GM12878 (cell line): ENCODE measurements at regions not wholly inside any gene's neighbourhood (a gene's known extent, or its start where the extent isn't known, plus 50 kb on each side); places are given as distances from the start of the nearest gene placed in this dataset.

Experiments
- ATAC-seq: fragments of 200-7000 bp; cut with Tn5 transposase; 3 replicates; pipeline ENCODE4 v1.9.1; 2020; ENCODE audit warnings: mild to moderate bottlenecking, moderate library complexity
- BruUV-seq: library from RNA; stranded (reverse); fragments of 400-500 nt; replicated peaks from 2 replicates; lab custom pipeline; 2021; lab: Mats Ljungman, UMichigan
- CTCF ChIA-PET: fragments of 300-600 bp; sonication (Branson Sonifier 250); formaldehyde crosslinking; extraction: SDS; loops from one replicate; lab custom pipeline; 2021; ENCODE audit warnings: inconsistent platforms; lab: Yijun Ruan, JAX
- POLR2A ChIA-PET: fragments of 350-600 bp; formaldehyde crosslinking; extraction: SDS; loops from one replicate; lab custom pipeline; 2021; ENCODE audit warnings: inconsistent platforms; lab: Charles Lee
- RAD21 ChIA-PET: fragments of 300-600 bp; sonication (Branson Sonifier 250); formaldehyde crosslinking; loops from one replicate; lab custom pipeline; 2023; ENCODE audit warnings: antibody characterized with exemption; ENCODE audit not compliant: unreplicated experiment; lab: Charles Lee
- SMC1A ChIA-PET: fragments of 300-600 bp; sonication (Branson Sonifier 250); formaldehyde crosslinking; loops from one replicate; lab custom pipeline; 2023; ENCODE audit not compliant: unreplicated experiment, uncharacterized antibody; lab: Charles Lee
- DNase-seq: peaks from one replicate; pipeline ENCODE4 v3.0.0-alpha.2; 2011; ENCODE audit warnings: low read depth, low spot score
- FAIRE-seq: peaks from 3 replicates; lab custom pipeline; 2011; peaks lifted over from hg19 to GRCh38; lab: Jason Lieb, UNC
- H2AFZ ChIP-seq: 2 replicates; pipeline ENCODE4 v1.6.0; 2011; ENCODE audit warnings: low read depth, low read length, control low read depth; ENCODE audit not compliant: control insufficient read depth
- H3K27ac ChIP-seq: 2 replicates; pipeline ENCODE4 v1.5.1; 2011; ENCODE audit warnings: control low read depth; ENCODE audit not compliant: control insufficient read depth, insufficient read depth
- H3K27me3 ChIP-seq, 2 experiments: replicated peaks in 1 of 2; 2 replicates each; pipeline versions ENCODE4 v1.6.0 to v1.6.1; 2011; ENCODE audit warnings: low read length in 1 of 2; ENCODE audit not compliant: control insufficient read depth in 2 of 2, insufficient read depth in 2 of 2
- H3K36me3 ChIP-seq, 2 experiments: 2 replicates each; pipeline ENCODE4 v1.5.1; 2011; ENCODE audit warnings: low read length in 1 of 2; ENCODE audit not compliant: control insufficient read depth in 2 of 2, insufficient read depth in 2 of 2
- H3K4me1 ChIP-seq: 2 replicates; pipeline ENCODE4 v1.6.1; 2011; ENCODE audit warnings: mild to moderate bottlenecking, low read length, moderate library complexity, mixed read lengths; ENCODE audit not compliant: control insufficient read depth, insufficient read depth
- H3K4me2 ChIP-seq: 2 replicates; pipeline ENCODE4 v1.6.0; 2011; ENCODE audit warnings: control low read depth; ENCODE audit not compliant: control insufficient read depth, insufficient read depth
- H3K4me3 ChIP-seq: fragments of 200-600 bp; sonication (generic); 2 replicates; pipeline ENCODE4 v1.5.1; 2016
- H3K79me2 ChIP-seq: 2 replicates; pipeline ENCODE4 v1.6.0; 2011; ENCODE audit warnings: low read length; ENCODE audit not compliant: control insufficient read depth, insufficient read depth
- H3K9ac ChIP-seq: 2 replicates; pipeline ENCODE4 v1.8.0; 2011; ENCODE audit warnings: low read length, control low read depth, mixed read lengths; ENCODE audit not compliant: control insufficient read depth, insufficient read depth
- H3K9me3 ChIP-seq: replicated peaks from 3 replicates; pipeline ENCODE4 v1.5.1; 2011; ENCODE audit warnings: mild to moderate bottlenecking, low read length; ENCODE audit not compliant: control insufficient read depth, insufficient read depth
- H4K20me1 ChIP-seq: 2 replicates; pipeline ENCODE4 v1.6.0; 2011; ENCODE audit not compliant: control insufficient read depth, insufficient read depth
- CEBPZ ChIP-seq: fragments of 150-350 bp; IDR thresholded peaks from 2 replicates; pipeline ENCODE4 v1.6.1; 2016; ENCODE audit warnings: low read depth, low read length
- CREM ChIP-seq: IDR thresholded peaks from 2 replicates; pipeline ENCODE4 v1.6.1; 2014; ENCODE audit warnings: antibody characterized with exemption, low read depth
- NFYA ChIP-seq: IDR thresholded peaks from 2 replicates; pipeline ENCODE4 v1.6.1; 2011; ENCODE audit warnings: low read depth, mild to moderate bottlenecking, low read length, improper control_type of control experiment, borderline replicate concordance
- SMAD1 ChIP-seq: fragments of 450-650 bp; IDR thresholded peaks from 2 replicates; pipeline ENCODE4 v1.6.1; 2018; ENCODE audit warnings: mild to moderate bottlenecking, low read depth; ENCODE audit not compliant: partially characterized antibody
- SP1 ChIP-seq: IDR thresholded peaks from one replicate; pipeline ENCODE4 v1.6.1; 2011; ENCODE audit warnings: low read depth, low read length
- SUPT20H ChIP-seq: IDR thresholded peaks from 2 replicates; pipeline ENCODE4 v1.6.1; 2011; ENCODE audit warnings: low read depth, mild to moderate bottlenecking, low read length, moderate library complexity, borderline replicate concordance; ENCODE audit not compliant: control insufficient read depth
- WRNIP1 ChIP-seq: IDR thresholded peaks from 2 replicates; pipeline ENCODE4 v1.6.1; 2011; ENCODE audit warnings: low read depth, low read length, improper control_type of control experiment, borderline replicate concordance
- ZZZ3 ChIP-seq: IDR thresholded peaks from 2 replicates; pipeline ENCODE4 v1.6.1; 2011; ENCODE audit warnings: low read depth; ENCODE audit not compliant: control insufficient read depth, insufficient read length
- WGBS: methylation state at CpG from one replicate; pipeline ENCODE4 v1.1.6; 2016; ENCODE audit warnings: low lambda C conversion rate; ENCODE audit not compliant: insufficient replicate concordance, insufficient coverage; ENCODE audit errors: missing lambda C conversion rate; 5-methylcytosine and 5-hydroxymethylcytosine counted together
- in situ Hi-C: fragments of 300-500 bp; cut with MboI; formaldehyde crosslinking; loops from 9 replicates; pipeline ENCODE4 v1.14.3; 2018; ENCODE audit warnings: mixed read lengths
- intact Hi-C: fragments of 100-400 bp; cut with micrococcal nuclease; formaldehyde crosslinking; loops from one replicate; pipeline ENCODE4 v1.14.2; 2022; ENCODE audit not compliant: unreplicated experiment
- TF ChIP-seq, protein P1 (sequence below): IDR thresholded peaks from 2 replicates; pipeline ENCODE4 v1.6.1; 2011; ENCODE audit warnings: borderline replicate concordance, low read depth, mild to moderate bottlenecking, moderate library complexity, mixed read lengths, low read length; ENCODE audit not compliant: insufficient read depth; ENCODE audit errors: extremely low read length
- TF ChIP-seq, protein P2 (sequence below): fragments of 450-650 bp; IDR thresholded peaks from 2 replicates; pipeline ENCODE4 v1.6.1; 2017; ENCODE audit warnings: mild to moderate bottlenecking, low read depth, inconsistent platforms; ENCODE audit not compliant: poor library complexity, severe bottlenecking

DNA sequence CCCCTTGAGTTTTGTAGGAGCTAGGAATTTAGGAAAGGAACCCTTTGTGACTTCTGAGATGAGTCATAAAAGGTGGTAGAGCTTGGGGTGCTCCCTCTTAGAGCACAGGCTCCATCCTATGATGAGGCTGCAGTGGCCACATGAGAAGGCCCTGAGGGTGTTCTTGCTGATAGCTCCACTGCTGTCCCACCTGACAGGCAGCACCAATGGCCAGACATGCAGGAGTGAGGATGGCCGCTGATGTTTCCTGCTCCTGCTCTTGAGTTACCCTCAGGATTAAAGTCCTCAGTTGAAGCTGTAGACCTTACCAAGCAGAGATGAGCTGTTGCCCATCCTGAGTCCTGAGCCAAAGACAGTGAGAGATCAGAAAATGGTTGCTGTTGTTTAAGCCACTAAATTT is 512.1 kb downstream of the CDH26 start:
- ChIA-PET POLR2A (no interaction called here), CTCF (no interaction called here), RAD21 (no interaction called here), SMC1A (no interaction called here)
- no peak overlapping the region for H3K27ac ChIP-seq
- H3K4me3 ChIP-seq = no peak overlapping the region
- DNase-seq (no peak), ATAC-seq (no peak)
- 23% methylated on average over 1 of the region's 1 CpG for WGBS
- no TSS peak for BruUV-seq
- no peaks in the 10 kb centered on the region for H3K27me3 ChIP-seq
- no peaks in the 10 kb centered on the region for H3K79me2 ChIP-seq
- no peak overlapping the region for H3K4me2 ChIP-seq
- H4K20me1 ChIP-seq = no peaks in the 10 kb centered on the region
- intact Hi-C loops = no loop called here
- H3K9me3 ChIP-seq = no peaks in the 10 kb centered on the region; the same call in 2 of the 3 replicates
- no peaks in the 10 kb centered on the region for H3K4me1 ChIP-seq
- in situ Hi-C loops = no loop called here
- TF ChIP-seq CREM (no peak), ZZZ3 (no peak), WRNIP1 (no peak), NFYA (no peak), SMAD1 (no peak), SP1 (no peak), SUPT20H (no peak), CEBPZ (no peak)
- TF ChIP-seq, protein P1, sequence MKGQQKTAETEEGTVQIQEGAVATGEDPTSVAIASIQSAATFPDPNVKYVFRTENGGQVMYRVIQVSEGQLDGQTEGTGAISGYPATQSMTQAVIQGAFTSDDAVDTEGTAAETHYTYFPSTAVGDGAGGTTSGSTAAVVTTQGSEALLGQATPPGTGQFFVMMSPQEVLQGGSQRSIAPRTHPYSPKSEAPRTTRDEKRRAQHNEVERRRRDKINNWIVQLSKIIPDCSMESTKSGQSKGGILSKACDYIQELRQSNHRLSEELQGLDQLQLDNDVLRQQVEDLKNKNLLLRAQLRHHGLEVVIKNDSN = no peak
- TF ChIP-seq, protein P2, sequence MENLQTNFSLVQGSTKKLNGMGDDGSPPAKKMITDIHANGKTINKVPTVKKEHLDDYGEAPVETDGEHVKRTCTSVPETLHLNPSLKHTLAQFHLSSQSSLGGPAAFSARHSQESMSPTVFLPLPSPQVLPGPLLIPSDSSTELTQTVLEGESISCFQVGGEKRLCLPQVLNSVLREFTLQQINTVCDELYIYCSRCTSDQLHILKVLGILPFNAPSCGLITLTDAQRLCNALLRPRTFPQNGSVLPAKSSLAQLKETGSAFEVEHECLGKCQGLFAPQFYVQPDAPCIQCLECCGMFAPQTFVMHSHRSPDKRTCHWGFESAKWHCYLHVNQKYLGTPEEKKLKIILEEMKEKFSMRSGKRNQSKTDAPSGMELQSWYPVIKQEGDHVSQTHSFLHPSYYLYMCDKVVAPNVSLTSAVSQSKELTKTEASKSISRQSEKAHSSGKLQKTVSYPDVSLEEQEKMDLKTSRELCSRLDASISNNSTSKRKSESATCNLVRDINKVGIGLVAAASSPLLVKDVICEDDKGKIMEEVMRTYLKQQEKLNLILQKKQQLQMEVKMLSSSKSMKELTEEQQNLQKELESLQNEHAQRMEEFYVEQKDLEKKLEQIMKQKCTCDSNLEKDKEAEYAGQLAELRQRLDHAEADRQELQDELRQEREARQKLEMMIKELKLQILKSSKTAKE = no peak
- TF ChIP-seq, all 136 proteins: peak for 0
- Histone ChIP-seq H2AFZ (no peak overlapping the region), H3K36me3 (no peaks in the 10 kb centered on the region), H3K9ac (no peak overlapping the region)
- no peak for FAIRE-seq
